Left lung (tissue), 4 donors: ENCODE measurements at regions not wholly inside any gene's neighbourhood (a gene's known extent, or its start where the extent isn't known, plus 50 kb on each side); places are given as distances from the start of the nearest gene placed in this dataset.

Experiments used
- ATAC-seq: fragments of 200-7000 bp; cut with Tn5 transposase; one replicate; pipeline ENCODE4 v1.9.1; 2020; ENCODE audit warnings: moderate library complexity
- DNase-seq, 4 donors: peaks; one replicate each; pipeline ENCODE4 v3.0.0-alpha.2; 2013 to 2020
- H3K27ac ChIP-seq, 2 donors: fragments of 200-600 bp; sonication (generic) in 1 of 2; one replicate each; pipeline versions ENCODE4 v1.5.0 to v1.8.0; 2020 to 2021
- H3K27me3 ChIP-seq, 2 donors: fragments of 200-600 bp; sonication (generic) in 1 of 2; one replicate each; pipeline versions ENCODE4 v1.5.0 to v1.8.0; 2020 to 2021
- H3K36me3 ChIP-seq, 2 donors: fragments of 200-600 bp; sonication (generic) in 1 of 2; one replicate each; pipeline versions ENCODE4 v1.5.0 to v1.8.0; 2020 to 2021
- H3K4me1 ChIP-seq, 2 donors: fragments of 200-600 bp; one replicate each; pipeline ENCODE4 v1.8.0; 2021
- H3K4me3 ChIP-seq, 2 donors: fragments of 200-600 bp; sonication (generic) in 1 of 2; one replicate each; pipeline versions ENCODE4 v1.5.0 to v1.8.0; 2020 to 2021; ENCODE audit warnings: mild to moderate bottlenecking in 1 of 2
- H3K9me3 ChIP-seq, 2 donors: fragments of 200-600 bp; sonication (generic) in 1 of 2; one replicate each; pipeline versions ENCODE4 v1.5.0 to v1.8.0; 2020 to 2021
- CTCF ChIP-seq, 2 donors: fragments of 200-600 bp; sonication (generic) in 1 of 2; IDR thresholded peaks; one replicate each; pipeline versions ENCODE4 v1.5.0 to v1.8.0; 2021; ENCODE audit warnings: antibody characterized with exemption in 2 of 2
- intact Hi-C, 2 donors: fragments of 100-400 bp; cut with DNase I; formaldehyde crosslinking; loops; one replicate each; pipeline versions ENCODE4 v1.11.2 to v1.14.2; 2022
- donor health status: DM: no; HTN: yes; CAD: no.
- donor health status: DM: no; HTN: no; CAD: no.

GRCh38 chr2:180124273-180125139, 117.4 kb upstream of the CWC22 start:
- DNase-seq (peak in 2 of 4 donors; percentile 53 to 66), ATAC-seq (peak; percentile 81)
- Histone ChIP-seq H3K4me3 (no peak overlapping the region), H3K27ac (no peak overlapping the region), H3K9me3 (no peaks in the 10 kb centered on the region), H3K4me1 (no peaks in the 10 kb centered on the region), H3K27me3 (no peaks in the 10 kb centered on the region), H3K36me3 (no peaks in the 10 kb centered on the region)
- TF ChIP-seq CTCF (IDR thresholded peaks at IDR 0.05) = peak; percentile 43 to 49
- intact Hi-C loops = no loop called here

- no peaks in the 10 kb centered on the region for H3K9me3 ChIP-seq
- H3K36me3 ChIP-seq = no peaks in the 10 kb centered on the region
- intact Hi-C loops = no loop called here
- no peak overlapping the region for H3K27ac ChIP-seq
- no peak for TF ChIP-seq CTCF (IDR thresholded peaks at IDR 0.05)
- H3K4me3 ChIP-seq = no peak overlapping the region
- ATAC-seq = no peak
- DNase-seq = no peak
- no peaks in the 10 kb centered on the region for H3K27me3 ChIP-seq
- no peaks in the 10 kb centered on the region for H3K4me1 ChIP-seq
These were observed 115.8 kb upstream of the CWC22 start for GRCh38 chr2:180122874-180123273.

GRCh38 chr2:180115675-180116074, 108.6 kb upstream of the CWC22 start:
- Histone ChIP-seq H3K36me3 (no peaks in the 10 kb centered on the region), H3K4me3 (no peak overlapping the region), H3K27me3 (no peaks in the 10 kb centered on the region), H3K27ac (no peak overlapping the region), H3K4me1 (no peaks in the 10 kb centered on the region), H3K9me3 (no peaks in the 10 kb centered on the region)
- no peak for DNase-seq
- intact Hi-C loops = no loop called here
- ATAC-seq = no peak
- no peak for TF ChIP-seq CTCF (IDR thresholded peaks at IDR 0.05)

GRCh38 chr2:180115269-180115668, 108.2 kb upstream of the CWC22 start:
- H3K4me3 ChIP-seq = no peak overlapping the region
- TF ChIP-seq CTCF (IDR thresholded peaks at IDR 0.05) = no peak
- H3K9me3 ChIP-seq = no peaks in the 10 kb centered on the region
- H3K36me3 ChIP-seq = no peaks in the 10 kb centered on the region
- intact Hi-C loops = no loop called here
- ATAC-seq (no peak), DNase-seq (no peak)
- H3K27ac ChIP-seq = no peak overlapping the region
- H3K27me3 ChIP-seq = no peaks in the 10 kb centered on the region
- H3K4me1 ChIP-seq = no peaks in the 10 kb centered on the region

GRCh38 chr2:180111901-180112300, 104.8 kb upstream of the CWC22 start:
- intact Hi-C loops = no loop called here
- H3K27me3 ChIP-seq = no peaks in the 10 kb centered on the region
- DNase-seq = no peak
- no peaks in the 10 kb centered on the region for H3K36me3 ChIP-seq
- ATAC-seq = no peak
- no peak for TF ChIP-seq CTCF (IDR thresholded peaks at IDR 0.05)
- H3K4me3 ChIP-seq = no peak overlapping the region
- H3K27ac ChIP-seq = no peak overlapping the region
- H3K9me3 ChIP-seq = no peaks in the 10 kb centered on the region
- no peaks in the 10 kb centered on the region for H3K4me1 ChIP-seq
